ENCODE measurements at regions not wholly inside any gene's neighbourhood (a gene's known extent, or its start where the extent isn't known, plus 50 kb on each side); places are given as distances from the start of the nearest gene placed in this dataset.

GRCh38 chr1:214967865-214968575, 114.5 kb upstream of the KCNK2 start:
- ChIA-PET POLR2A (no interaction called here), CTCF (no interaction called here)
- DNase-seq (ENCODE audit: extremely low spot score) = no peak
- TF ChIP-seq FOXA1 (IDR thresholded peaks at IDR 0.05) (no peak), ARNT (IDR thresholded peaks at IDR 0.05) (no peak), ZNF384 (IDR thresholded peaks at IDR 0.05) (no peak), CTBP1 (IDR thresholded peaks at IDR 0.05; ENCODE audit: borderline replicate concordance) (no peak), NFRKB (IDR thresholded peaks at IDR 0.05) (no peak), FOXM1 (IDR thresholded peaks at IDR 0.05; ENCODE audit: borderline replicate concordance) (no peak), FOXK2 (IDR thresholded peaks at IDR 0.05) (no peak), SUZ12 (IDR thresholded peaks at IDR 0.05) (no peak), L3MBTL2 (conservative IDR thresholded peaks at IDR 0.05) (no peak), SP1 (IDR thresholded peaks at IDR 0.05) (no peak), TARDBP (IDR thresholded peaks at IDR 0.05) (no peak), LEF1 (IDR thresholded peaks at IDR 0.05; ENCODE audit: borderline replicate concordance) (no peak), BHLHE40 (IDR thresholded peaks at IDR 0.05; ENCODE audit: borderline replicate concordance) (no peak), HDGF (IDR thresholded peaks at IDR 0.05; ENCODE audit: borderline replicate concordance) (no peak), ELF4 (IDR thresholded peaks at IDR 0.05) (no peak)
- TF ChIP-seq, protein P1, sequence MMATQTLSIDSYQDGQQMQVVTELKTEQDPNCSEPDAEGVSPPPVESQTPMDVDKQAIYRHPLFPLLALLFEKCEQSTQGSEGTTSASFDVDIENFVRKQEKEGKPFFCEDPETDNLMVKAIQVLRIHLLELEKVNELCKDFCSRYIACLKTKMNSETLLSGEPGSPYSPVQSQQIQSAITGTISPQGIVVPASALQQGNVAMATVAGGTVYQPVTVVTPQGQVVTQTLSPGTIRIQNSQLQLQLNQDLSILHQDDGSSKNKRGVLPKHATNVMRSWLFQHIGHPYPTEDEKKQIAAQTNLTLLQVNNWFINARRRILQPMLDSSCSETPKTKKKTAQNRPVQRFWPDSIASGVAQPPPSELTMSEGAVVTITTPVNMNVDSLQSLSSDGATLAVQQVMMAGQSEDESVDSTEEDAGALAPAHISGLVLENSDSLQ (IDR thresholded peaks at IDR 0.05) = no peak

GRCh38 chr1:214970016-214970415, 112.5 kb upstream of the KCNK2 start:
- TF ChIP-seq ELF4 (IDR thresholded peaks at IDR 0.05) = no peak
- TF ChIP-seq L3MBTL2 (conservative IDR thresholded peaks at IDR 0.05) = no peak
- TF ChIP-seq FOXK2 (IDR thresholded peaks at IDR 0.05) = no peak
- TF ChIP-seq SP1 (IDR thresholded peaks at IDR 0.05) = no peak
- no peak for TF ChIP-seq FOXA1 (IDR thresholded peaks at IDR 0.05)
- TF ChIP-seq, protein P1 (IDR thresholded peaks at IDR 0.05) = no peak
- no peak for TF ChIP-seq CTBP1 (IDR thresholded peaks at IDR 0.05; ENCODE audit: borderline replicate concordance)
- no peak for TF ChIP-seq ZNF384 (IDR thresholded peaks at IDR 0.05)
- no peak for TF ChIP-seq SUZ12 (IDR thresholded peaks at IDR 0.05)
- no peak for TF ChIP-seq NFRKB (IDR thresholded peaks at IDR 0.05)
- no peak for TF ChIP-seq FOXM1 (IDR thresholded peaks at IDR 0.05; ENCODE audit: borderline replicate concordance)
- TF ChIP-seq ARNT (IDR thresholded peaks at IDR 0.05) = no peak
- no peak for TF ChIP-seq HDGF (IDR thresholded peaks at IDR 0.05; ENCODE audit: borderline replicate concordance)
- TF ChIP-seq LEF1 (IDR thresholded peaks at IDR 0.05; ENCODE audit: borderline replicate concordance) = no peak
- no peak for TF ChIP-seq BHLHE40 (IDR thresholded peaks at IDR 0.05; ENCODE audit: borderline replicate concordance)
- no peak for TF ChIP-seq TARDBP (IDR thresholded peaks at IDR 0.05)
- ChIA-PET POLR2A (no interaction called here), CTCF (interaction anchor here (0.7 kb wide), 1 partner anchor 756 kb away, joined by 4 read pairs; no protein-coding TSS in a partner anchor)
- DNase-seq (ENCODE audit: extremely low spot score) = no peak

DNA sequence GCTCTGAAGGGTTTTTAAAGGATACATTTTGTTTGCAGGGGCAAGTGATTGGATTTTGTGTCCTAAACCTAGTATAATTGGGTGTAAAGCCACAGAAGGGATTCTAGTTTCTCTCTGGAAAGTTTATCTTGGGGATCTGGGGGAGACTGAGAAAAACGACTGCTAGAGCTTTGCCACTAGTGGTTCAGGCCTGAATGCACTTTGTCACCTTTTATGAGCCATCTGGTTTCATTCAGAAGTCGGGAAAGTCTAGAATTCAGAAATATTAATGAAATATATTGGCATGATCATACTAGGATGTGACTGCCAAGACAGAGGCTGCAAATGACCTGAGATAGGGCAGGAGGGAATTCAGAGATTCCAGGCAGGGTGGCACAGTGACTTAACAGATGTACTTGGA, 111.5 kb upstream of the KCNK2 start:
- DNase-seq (ENCODE audit: extremely low spot score) = no peak
- CTCF ChIA-PET = no interaction called here
- TF ChIP-seq TARDBP (IDR thresholded peaks at IDR 0.05) (no peak), ARNT (IDR thresholded peaks at IDR 0.05) (no peak), FOXA1 (IDR thresholded peaks at IDR 0.05) (no peak), NFRKB (IDR thresholded peaks at IDR 0.05) (no peak), L3MBTL2 (conservative IDR thresholded peaks at IDR 0.05) (no peak), FOXM1 (IDR thresholded peaks at IDR 0.05; ENCODE audit: borderline replicate concordance) (no peak), HDGF (IDR thresholded peaks at IDR 0.05; ENCODE audit: borderline replicate concordance) (no peak), ELF4 (IDR thresholded peaks at IDR 0.05) (no peak), ZNF384 (IDR thresholded peaks at IDR 0.05) (no peak), BHLHE40 (IDR thresholded peaks at IDR 0.05; ENCODE audit: borderline replicate concordance) (no peak), CTBP1 (IDR thresholded peaks at IDR 0.05; ENCODE audit: borderline replicate concordance) (no peak), FOXK2 (IDR thresholded peaks at IDR 0.05) (no peak), SP1 (IDR thresholded peaks at IDR 0.05) (no peak)
- TF ChIP-seq, protein P1 (IDR thresholded peaks at IDR 0.05) = no peak
- POLR2A ChIA-PET = no interaction called here

- POLR2A ChIA-PET = no interaction called here
- DNase-seq (ENCODE audit: extremely low spot score) = no peak
- TF ChIP-seq NFRKB (IDR thresholded peaks at IDR 0.05) (no peak), FOXM1 (IDR thresholded peaks at IDR 0.05; ENCODE audit: borderline replicate concordance) (no peak), SUZ12 (IDR thresholded peaks at IDR 0.05) (no peak), SP1 (IDR thresholded peaks at IDR 0.05) (no peak), BHLHE40 (IDR thresholded peaks at IDR 0.05; ENCODE audit: borderline replicate concordance) (no peak), TARDBP (IDR thresholded peaks at IDR 0.05) (no peak), ZNF384 (IDR thresholded peaks at IDR 0.05) (no peak), FOXK2 (IDR thresholded peaks at IDR 0.05) (no peak), L3MBTL2 (conservative IDR thresholded peaks at IDR 0.05) (no peak), LEF1 (IDR thresholded peaks at IDR 0.05; ENCODE audit: borderline replicate concordance) (no peak), FOXA1 (IDR thresholded peaks at IDR 0.05) (no peak)
- TF ChIP-seq, protein P1 (IDR thresholded peaks at IDR 0.05) = no peak
- CTCF ChIA-PET = no interaction called here
Measured at GRCh38 chr1:214974002-214974401, 108.5 kb upstream of the KCNK2 start.

GRCh38 chr1:214976665-214977064, 105.9 kb upstream of the KCNK2 start:
- ChIA-PET POLR2A (no interaction called here), CTCF (no interaction called here)
- TF ChIP-seq ARNT (IDR thresholded peaks at IDR 0.05) (no peak), SUZ12 (IDR thresholded peaks at IDR 0.05) (no peak), TARDBP (IDR thresholded peaks at IDR 0.05) (no peak), CTBP1 (IDR thresholded peaks at IDR 0.05; ENCODE audit: borderline replicate concordance) (no peak), SP1 (IDR thresholded peaks at IDR 0.05) (no peak), FOXM1 (IDR thresholded peaks at IDR 0.05; ENCODE audit: borderline replicate concordance) (no peak), HDGF (IDR thresholded peaks at IDR 0.05; ENCODE audit: borderline replicate concordance) (no peak), L3MBTL2 (conservative IDR thresholded peaks at IDR 0.05) (no peak), NFRKB (IDR thresholded peaks at IDR 0.05) (no peak), ZNF384 (IDR thresholded peaks at IDR 0.05) (no peak), BHLHE40 (IDR thresholded peaks at IDR 0.05; ENCODE audit: borderline replicate concordance) (no peak), LEF1 (IDR thresholded peaks at IDR 0.05; ENCODE audit: borderline replicate concordance) (no peak), FOXA1 (IDR thresholded peaks at IDR 0.05) (no peak), ELF4 (IDR thresholded peaks at IDR 0.05) (no peak), FOXK2 (IDR thresholded peaks at IDR 0.05) (no peak)
- TF ChIP-seq, protein P1 (IDR thresholded peaks at IDR 0.05) = no peak

More at GRCh38 chr1:214976665-214977064, 105.9 kb upstream of the KCNK2 start:
- no peak for DNase-seq (ENCODE audit: extremely low spot score)
